K562 (cell line): ENCODE measurements at regions not wholly inside any gene's neighbourhood (a gene's known extent, or its start where the extent isn't known, plus 50 kb on each side); places are given as distances from the start of the nearest gene placed in this dataset.

Source experiments
- ARHGAP35 ChIP-seq: fragments of 450-650 bp; IDR thresholded peaks from 2 replicates; pipeline ENCODE4 v1.6.1; 2018; ENCODE audit not compliant: partially characterized antibody
- ARID3B ChIP-seq: fragments of 250-450 bp; sonication (Bioruptor Pico); IDR thresholded peaks from 2 replicates; pipeline ENCODE4 v1.4.0; 2020; ENCODE audit warnings: borderline replicate concordance
- BDP1 ChIP-seq: IDR thresholded peaks from 3 replicates; pipeline ENCODE4 v1.6.1; 2011; ENCODE audit not compliant: insufficient read length, insufficient read depth
- CHCHD3 ChIP-seq: fragments of 250-450 bp; sonication (Bioruptor Pico); IDR thresholded peaks from 2 replicates; pipeline ENCODE4 v2.1.2; 2022; ENCODE audit warnings: mild to moderate bottlenecking
- GABPB1 ChIP-seq: sonication (generic); formaldehyde crosslinking; IDR thresholded peaks from 2 replicates; pipeline ENCODE4 v1.8.0; 2022; ENCODE audit warnings: mild to moderate bottlenecking, missing genetic modification reagents
- HDAC1 ChIP-seq, 2 experiments: fragments of 450-650 bp; IDR thresholded peaks; 2 replicates each; pipeline ENCODE4 v1.6.1; 2016 to 2017; ENCODE audit warnings: inconsistent platforms in 1 of 2, mild to moderate bottlenecking in 1 of 2, moderate library complexity in 1 of 2
- RBBP5 ChIP-seq: fragments of 200-600 bp; sonication (generic); IDR thresholded peaks from 2 replicates; pipeline ENCODE4 v1.6.1; 2012; ENCODE audit warnings: borderline replicate concordance, mild to moderate bottlenecking, low read length, control low read depth, inconsistent platforms; ENCODE audit not compliant: insufficient read depth, poor library complexity, severe bottlenecking
- SAFB ChIP-seq: fragments of 200-400 bp; formaldehyde crosslinking; IDR thresholded peaks from 2 replicates; pipeline ENCODE4 v1.6.1; 2017; ENCODE audit warnings: low read depth, low read length, borderline replicate concordance
- SRSF3 ChIP-seq: fragments of 200-400 bp; formaldehyde crosslinking; IDR thresholded peaks from 2 replicates; pipeline ENCODE4 v1.6.1; 2016; ENCODE audit warnings: mild to moderate bottlenecking, low read length, moderate library complexity; ENCODE audit not compliant: insufficient read depth
- ZBTB26 ChIP-seq: fragments of 450-650 bp; formaldehyde crosslinking; IDR thresholded peaks from 2 replicates; pipeline ENCODE4 v1.4.0; 2022; ENCODE audit warnings: missing genetic modification characterization
- ZFP36 ChIP-seq: fragments of 150-350 bp; IDR thresholded peaks from 2 replicates; pipeline ENCODE4 v1.6.1; 2018; ENCODE audit warnings: low read length, low read depth; ENCODE audit not compliant: partially characterized antibody
- ZNF143 ChIP-seq: sonication (generic); formaldehyde crosslinking; IDR thresholded peaks from 2 replicates; pipeline ENCODE4 v1.9.0; 2022; ENCODE audit warnings: mild to moderate bottlenecking, missing genetic modification reagents
- ZNF324 ChIP-seq: fragments of 250-450 bp; sonication (Bioruptor Pico); IDR thresholded peaks from 2 replicates; pipeline ENCODE4 v1.4.0; 2020; ENCODE audit warnings: mild to moderate bottlenecking

GRCh38 chr2:63716146-63716545, 125.5 kb upstream of the UGP2 start (continued):
- TF ChIP-seq ZBTB26 (CRISPR knock-in tag) = no peak
- TF ChIP-seq SAFB = no peak
- no peak for TF ChIP-seq ZFP36
- no peak for TF ChIP-seq ZNF143
- no peak for TF ChIP-seq ARID3B (CRISPR knock-in tag)
- TF ChIP-seq RBBP5 = no peak
- TF ChIP-seq ZNF324 (CRISPR knock-in tag) = no peak
- no peak for TF ChIP-seq CHCHD3 (CRISPR knock-in tag)
- TF ChIP-seq GABPB1 (CRISPR knock-in tag) = no peak
- TF ChIP-seq SRSF3 = no peak
- TF ChIP-seq BDP1 = no peak
- no peak for TF ChIP-seq HDAC1 (IDR thresholded peaks at IDR 0.05)
- no peak for TF ChIP-seq ARHGAP35
